GM12878 (cell line): ENCODE measurements at regions not wholly inside any gene's neighbourhood (a gene's known extent, or its start where the extent isn't known, plus 50 kb on each side); places are given as distances from the start of the nearest gene placed in this dataset.

Source experiments
- ATAC-seq: fragments of 200-7000 bp; cut with Tn5 transposase; 3 replicates; pipeline ENCODE4 v1.9.1; 2020; ENCODE audit warnings: mild to moderate bottlenecking, moderate library complexity
- BruUV-seq: library from RNA; stranded (reverse); fragments of 400-500 nt; replicated peaks from 2 replicates; lab custom pipeline; 2021; lab: Mats Ljungman, UMichigan
- CTCF ChIA-PET: fragments of 300-600 bp; sonication (Branson Sonifier 250); formaldehyde crosslinking; extraction: SDS; loops from one replicate; lab custom pipeline; 2021; ENCODE audit warnings: inconsistent platforms; lab: Yijun Ruan, JAX
- POLR2A ChIA-PET: fragments of 350-600 bp; formaldehyde crosslinking; extraction: SDS; loops from one replicate; lab custom pipeline; 2021; ENCODE audit warnings: inconsistent platforms; lab: Charles Lee
- RAD21 ChIA-PET: fragments of 300-600 bp; sonication (Branson Sonifier 250); formaldehyde crosslinking; loops from one replicate; lab custom pipeline; 2023; ENCODE audit warnings: antibody characterized with exemption; ENCODE audit not compliant: unreplicated experiment; lab: Charles Lee
- SMC1A ChIA-PET: fragments of 300-600 bp; sonication (Branson Sonifier 250); formaldehyde crosslinking; loops from one replicate; lab custom pipeline; 2023; ENCODE audit not compliant: unreplicated experiment, uncharacterized antibody; lab: Charles Lee
- DNase-seq: peaks from one replicate; pipeline ENCODE4 v3.0.0-alpha.2; 2011; ENCODE audit warnings: low read depth, low spot score
- FAIRE-seq: peaks from 3 replicates; lab custom pipeline; 2011; peaks lifted over from hg19 to GRCh38; lab: Jason Lieb, UNC
- H2AFZ ChIP-seq: 2 replicates; pipeline ENCODE4 v1.6.0; 2011; ENCODE audit warnings: low read depth, low read length, control low read depth; ENCODE audit not compliant: control insufficient read depth
- H3K27ac ChIP-seq: 2 replicates; pipeline ENCODE4 v1.5.1; 2011; ENCODE audit warnings: control low read depth; ENCODE audit not compliant: control insufficient read depth, insufficient read depth
- H3K27me3 ChIP-seq, 2 experiments: replicated peaks in 1 of 2; 2 replicates each; pipeline versions ENCODE4 v1.6.0 to v1.6.1; 2011; ENCODE audit warnings: low read length in 1 of 2; ENCODE audit not compliant: control insufficient read depth in 2 of 2, insufficient read depth in 2 of 2
- H3K36me3 ChIP-seq, 2 experiments: 2 replicates each; pipeline ENCODE4 v1.5.1; 2011; ENCODE audit warnings: low read length in 1 of 2; ENCODE audit not compliant: control insufficient read depth in 2 of 2, insufficient read depth in 2 of 2
- H3K4me1 ChIP-seq: 2 replicates; pipeline ENCODE4 v1.6.1; 2011; ENCODE audit warnings: mild to moderate bottlenecking, low read length, moderate library complexity, mixed read lengths; ENCODE audit not compliant: control insufficient read depth, insufficient read depth
- H3K4me2 ChIP-seq: 2 replicates; pipeline ENCODE4 v1.6.0; 2011; ENCODE audit warnings: control low read depth; ENCODE audit not compliant: control insufficient read depth, insufficient read depth
- H3K4me3 ChIP-seq: fragments of 200-600 bp; sonication (generic); 2 replicates; pipeline ENCODE4 v1.5.1; 2016
- H3K79me2 ChIP-seq: 2 replicates; pipeline ENCODE4 v1.6.0; 2011; ENCODE audit warnings: low read length; ENCODE audit not compliant: control insufficient read depth, insufficient read depth
- H3K9ac ChIP-seq: 2 replicates; pipeline ENCODE4 v1.8.0; 2011; ENCODE audit warnings: low read length, control low read depth, mixed read lengths; ENCODE audit not compliant: control insufficient read depth, insufficient read depth
- H3K9me3 ChIP-seq: replicated peaks from 3 replicates; pipeline ENCODE4 v1.5.1; 2011; ENCODE audit warnings: mild to moderate bottlenecking, low read length; ENCODE audit not compliant: control insufficient read depth, insufficient read depth
- H4K20me1 ChIP-seq: 2 replicates; pipeline ENCODE4 v1.6.0; 2011; ENCODE audit not compliant: control insufficient read depth, insufficient read depth
- CBX5 ChIP-seq: sonication (generic); IDR thresholded peaks from 2 replicates; pipeline ENCODE4 v1.6.1; 2016; ENCODE audit warnings: low read depth, moderate library complexity, mild to moderate bottlenecking, inconsistent platforms
- EZH2 ChIP-seq: IDR thresholded peaks from 2 replicates; pipeline ENCODE4 v1.6.1; 2012; ENCODE audit warnings: low read depth, mild to moderate bottlenecking, control low read depth, inconsistent platforms, low read length, borderline replicate concordance; ENCODE audit not compliant: control insufficient read depth
- HSF1 ChIP-seq: fragments of 150-350 bp; IDR thresholded peaks from 2 replicates; pipeline ENCODE4 v1.6.1; 2014; ENCODE audit warnings: mild to moderate bottlenecking, low read depth, low read length
- JUND ChIP-seq: IDR thresholded peaks from 2 replicates; pipeline ENCODE4 v1.6.1; 2012; ENCODE audit warnings: low read depth, mild to moderate bottlenecking, low read length, improper control_type of control experiment, moderate library complexity
- MLLT1 ChIP-seq: fragments of 450-650 bp; IDR thresholded peaks from 2 replicates; pipeline ENCODE4 v1.6.1; 2016; ENCODE audit warnings: mild to moderate bottlenecking
- NFYA ChIP-seq: IDR thresholded peaks from 2 replicates; pipeline ENCODE4 v1.6.1; 2011; ENCODE audit warnings: low read depth, mild to moderate bottlenecking, low read length, improper control_type of control experiment, borderline replicate concordance
- NFYB ChIP-seq: IDR thresholded peaks from 2 replicates; pipeline ENCODE4 v1.6.1; 2011; ENCODE audit warnings: low read depth, mild to moderate bottlenecking, low read length, improper control_type of control experiment, moderate library complexity; ENCODE audit not compliant: insufficient read depth
- PAX5 ChIP-seq: IDR thresholded peaks from 2 replicates; pipeline ENCODE4 v1.6.1; 2011; ENCODE audit warnings: low read depth, low read length, borderline replicate concordance
- POLR2AphosphoS5 ChIP-seq: IDR thresholded peaks from 2 replicates; pipeline ENCODE4 v1.6.1; 2011; ENCODE audit warnings: mild to moderate bottlenecking, low read length, inconsistent platforms
- PRDM15 ChIP-seq: fragments of 450-650 bp; formaldehyde crosslinking; IDR thresholded peaks from 2 replicates; pipeline ENCODE4 v1.4.0; 2020; ENCODE audit warnings: mild to moderate bottlenecking, moderate library complexity
- RBBP5 ChIP-seq: fragments of 200-600 bp; sonication (generic); conservative IDR thresholded peaks from 2 replicates; pipeline ENCODE4 v1.6.1; 2016
- SKIL ChIP-seq: fragments of 450-650 bp; IDR thresholded peaks from 2 replicates; pipeline ENCODE4 v1.6.1; 2017; ENCODE audit warnings: mild to moderate bottlenecking, low read depth, inconsistent platforms; ENCODE audit not compliant: poor library complexity, severe bottlenecking
- USF2 ChIP-seq: IDR thresholded peaks from 2 replicates; pipeline ENCODE4 v1.6.1; 2011; ENCODE audit warnings: low read depth, low read length, improper control_type of control experiment, borderline replicate concordance
- WGBS: methylation state at CpG from one replicate; pipeline ENCODE4 v1.1.6; 2016; ENCODE audit warnings: low lambda C conversion rate; ENCODE audit not compliant: insufficient replicate concordance, insufficient coverage; ENCODE audit errors: missing lambda C conversion rate; 5-methylcytosine and 5-hydroxymethylcytosine counted together
- in situ Hi-C: fragments of 300-500 bp; cut with MboI; formaldehyde crosslinking; loops from 9 replicates; pipeline ENCODE4 v1.14.3; 2018; ENCODE audit warnings: mixed read lengths
- intact Hi-C: fragments of 100-400 bp; cut with micrococcal nuclease; formaldehyde crosslinking; loops from one replicate; pipeline ENCODE4 v1.14.2; 2022; ENCODE audit not compliant: unreplicated experiment

- no peak overlapping the region for H3K4me3 ChIP-seq
- ChIA-PET SMC1A (interaction anchor here (0.7 to 2.7 kb wide), 10 partner anchors 9 to 178 kb away, joined by 3 to 12 read pairs (median 3); no protein-coding TSS in a partner anchor), RAD21 (interaction anchor here (1.0 to 1.4 kb wide), 2 partner anchors 20 to 72 kb away, joined by 3 read pairs; partner anchors contain the start of gene DUSP10), CTCF (interaction anchor here (1.2 to 1.6 kb wide), 2 partner anchors 12 to 148 kb away, joined by 3 to 12 read pairs; no protein-coding TSS in a partner anchor), POLR2A (interaction anchor here (0.8 to 1.5 kb wide), 2 partner anchors 22 to 23 kb away, joined by 3 to 5 read pairs; no protein-coding TSS in a partner anchor)
- no peak overlapping the region for H2AFZ ChIP-seq
- no peaks in the 10 kb centered on the region for H3K27me3 ChIP-seq
- H3K27ac ChIP-seq: no peak overlapping the region
- H4K20me1 ChIP-seq: no peaks in the 10 kb centered on the region
- no TSS peak for BruUV-seq
- no peaks in the 10 kb centered on the region; the same call in 2 of the 3 replicates for H3K9me3 ChIP-seq
- H3K4me2 ChIP-seq: no peak overlapping the region
- ATAC-seq (no peak), FAIRE-seq (no peak), DNase-seq (no peak)
- intact Hi-C loops (no loop called here), in situ Hi-C loops (no loop called here)
- no peaks in the 10 kb centered on the region for H3K36me3 ChIP-seq
- H3K4me1 ChIP-seq: peaks cover 6% of the 10 kb centered on the region
- H3K79me2 ChIP-seq: no peaks in the 10 kb centered on the region
- no peak overlapping the region for H3K9ac ChIP-seq
- 40% methylated on average over 1 of the region's 1 CpG for WGBS
- TF ChIP-seq SKIL (no peak), USF2 (no peak), CBX5 (no peak), EZH2 (no peak), PAX5 (no peak), NFYA (no peak), JUND (no peak), POLR2AphosphoS5 (no peak), PRDM15 (CRISPR knock-in tag) (no peak), HSF1 (no peak), MLLT1 (no peak), NFYB (no peak), RBBP5 (no peak)
Measured at GRCh38 chr1:221813887-221814286, 72.0 kb upstream of the DUSP10 start.
